Left ventricle myocardium inferior (tissue), 1 donor: ENCODE measurements at regions not wholly inside any gene's neighbourhood (a gene's known extent, or its start where the extent isn't known, plus 50 kb on each side); places are given as distances from the start of the nearest gene placed in this dataset.
A peak's percentile ranks its signal among the peaks of the same experiment; 100 is the strongest.

Source experiments
- DNase-seq: peaks from one replicate; pipeline ENCODE4 v3.0.0-alpha.2; 2020
- H3K27ac ChIP-seq: fragments of 200-600 bp; replicated peaks from 2 replicates; pipeline ENCODE4 v1.8.0; 2021
- H3K27me3 ChIP-seq: fragments of 200-600 bp; 2 replicates; pipeline ENCODE4 v1.8.0; 2021; ENCODE audit warnings: low read depth
- H3K36me3 ChIP-seq: fragments of 200-600 bp; 2 replicates; pipeline ENCODE4 v1.8.0; 2021
- H3K4me1 ChIP-seq: fragments of 200-600 bp; 2 replicates; pipeline ENCODE4 v1.8.0; 2021
- H3K4me3 ChIP-seq: fragments of 200-600 bp; 2 replicates; pipeline ENCODE4 v1.8.0; 2021; ENCODE audit warnings: mild to moderate bottlenecking, moderate library complexity
- H3K9me3 ChIP-seq: fragments of 200-600 bp; replicated peaks from 2 replicates; pipeline ENCODE4 v1.8.0; 2021
- CTCF ChIP-seq: fragments of 200-600 bp; IDR thresholded peaks from 2 replicates; pipeline ENCODE4 v1.8.0; 2021; ENCODE audit warnings: antibody characterized with exemption, mild to moderate bottlenecking, borderline replicate concordance
- intact Hi-C: fragments of 100-400 bp; cut with micrococcal nuclease; formaldehyde crosslinking; loops from one replicate; pipeline ENCODE4 v1.11.0; 2022
- donor health status: DM: no; HTN: yes; CAD: no; lungs with severe emphysema.

DNA sequence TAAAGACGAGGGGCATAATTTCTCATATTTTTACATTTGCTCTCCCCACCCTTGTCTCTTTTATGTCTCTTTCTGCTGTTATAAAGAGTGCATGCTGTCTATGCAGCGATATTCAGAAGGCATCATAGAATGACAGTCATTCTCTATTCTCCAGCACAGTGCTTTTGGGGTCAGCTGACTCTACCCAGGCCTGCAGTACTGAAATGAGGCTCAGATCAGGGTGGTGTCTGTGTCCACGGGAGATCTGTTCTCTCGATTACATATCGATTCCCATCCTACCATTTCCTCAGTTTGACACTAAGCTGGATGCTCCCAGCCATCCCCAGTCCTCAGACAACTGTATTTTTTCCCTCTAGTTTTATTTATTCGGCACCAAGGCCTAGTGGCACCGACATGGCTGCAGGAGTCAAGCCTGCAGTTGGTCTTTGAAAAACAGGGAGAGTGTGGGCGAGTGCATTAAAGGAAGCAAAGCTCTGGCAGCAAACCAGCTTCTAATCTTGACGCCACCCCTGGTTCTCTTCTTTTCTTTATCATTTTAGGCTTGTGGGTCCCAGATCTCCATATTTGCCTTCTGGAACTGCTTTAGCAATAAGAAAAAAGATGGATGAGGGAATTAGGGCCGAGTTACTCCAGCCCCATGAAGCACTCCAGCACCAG, 71.6 kb upstream of the PICALM start:
- Histone ChIP-seq H3K9me3 (no peaks in the 10 kb centered on the region), H3K27me3 (no peaks in the 10 kb centered on the region), H3K36me3 (no peaks in the 10 kb centered on the region), H3K4me3 (no peak overlapping the region), H3K27ac (no peak overlapping the region), H3K4me1 (peaks cover 15% of the 10 kb centered on the region)
- intact Hi-C loops, result no loop called here
- no peak for TF ChIP-seq CTCF
- no peak for DNase-seq

- intact Hi-C loops, result no loop called here
- H3K27ac ChIP-seq, result no peak overlapping the region
- H3K36me3 ChIP-seq, result no peaks in the 10 kb centered on the region
- H3K4me1 ChIP-seq, result peaks cover 12% of the 10 kb centered on the region
- H3K4me3 ChIP-seq, result no peak overlapping the region
- H3K27me3 ChIP-seq, result no peaks in the 10 kb centered on the region
- TF ChIP-seq CTCF, result no peak
- H3K9me3 ChIP-seq, result no peaks in the 10 kb centered on the region
- DNase-seq, result no peak
These were observed 70.1 kb upstream of the PICALM start for GRCh38 chr11:86138958-86139357.

DNA sequence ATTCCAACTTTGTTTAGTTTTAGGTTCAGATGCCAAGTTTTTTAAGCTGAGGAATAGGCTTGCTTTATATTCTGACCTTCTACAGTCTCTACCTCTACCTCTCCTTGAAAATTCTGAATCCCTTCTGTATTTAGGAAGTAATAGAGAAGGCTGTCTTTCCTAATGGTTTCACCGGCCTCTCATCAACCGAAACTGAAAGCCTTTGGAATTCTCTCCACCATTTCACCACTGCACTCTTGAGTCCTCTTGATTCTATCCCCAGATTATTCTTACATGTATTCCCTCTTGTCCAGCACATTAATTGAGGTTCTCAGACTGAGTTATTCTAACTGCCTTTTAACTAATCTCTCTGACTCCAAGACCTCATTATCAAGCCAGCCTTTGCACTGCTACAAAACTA, 67.7 kb upstream of the PICALM start:
- DNase-seq, result no peak
- Histone ChIP-seq H3K9me3 (no peaks in the 10 kb centered on the region), H3K27me3 (no peaks in the 10 kb centered on the region), H3K27ac (no peak overlapping the region), H3K4me1 (peaks cover 5% of the 10 kb centered on the region), H3K4me3 (no peak overlapping the region), H3K36me3 (no peaks in the 10 kb centered on the region)
- intact Hi-C loops, result no loop called here
- no peak for TF ChIP-seq CTCF

DNA sequence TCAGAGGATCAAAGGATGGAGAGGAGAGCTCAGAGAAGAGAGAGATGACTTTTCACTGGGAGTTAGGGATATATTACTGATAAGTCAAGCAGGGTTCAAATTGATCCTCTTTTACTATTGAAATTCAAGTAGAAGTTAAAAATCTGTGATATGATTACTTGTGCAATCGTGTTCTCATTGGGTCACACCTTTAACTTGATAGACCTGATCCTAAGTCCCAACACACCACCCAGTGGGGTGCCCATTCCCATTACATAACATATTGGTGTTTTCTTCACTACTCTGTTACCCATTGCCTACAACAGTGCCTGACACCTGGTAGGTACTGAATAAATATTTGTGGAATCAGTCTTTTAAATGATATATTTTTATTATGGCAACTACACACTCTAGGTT, 66.4 kb upstream of the PICALM start:
- TF ChIP-seq CTCF, result no peak
- H3K27ac ChIP-seq, result peak overlapping the region; percentile 56
- H3K36me3 ChIP-seq, result no peaks in the 10 kb centered on the region
- H3K27me3 ChIP-seq, result no peaks in the 10 kb centered on the region
- no peak overlapping the region for H3K4me3 ChIP-seq
- H3K4me1 ChIP-seq, result peaks cover 5% of the 10 kb centered on the region
- no peak for DNase-seq
- intact Hi-C loops, result no loop called here
- no peaks in the 10 kb centered on the region for H3K9me3 ChIP-seq

GRCh38 chr11:86134580-86135318, 65.9 kb upstream of the PICALM start:
- H3K27ac ChIP-seq, result peak overlapping the region; percentile 56

More at GRCh38 chr11:86134580-86135318, 65.9 kb upstream of the PICALM start:
- Histone ChIP-seq H3K36me3 (no peaks in the 10 kb centered on the region), H3K4me3 (no peak overlapping the region), H3K4me1 (peaks cover 5% of the 10 kb centered on the region), H3K9me3 (no peaks in the 10 kb centered on the region), H3K27me3 (no peaks in the 10 kb centered on the region)
- no peak for DNase-seq
- intact Hi-C loops, result no loop called here
- no peak for TF ChIP-seq CTCF
